ENCODE measurements at regions not wholly inside any gene's neighbourhood (a gene's known extent, or its start where the extent isn't known, plus 50 kb on each side); places are given as distances from the start of the nearest gene placed in this dataset.

GRCh38 chr13:84630476-84630875 is 748.2 kb upstream of the SLITRK1 start:
- TF ChIP-seq CTCF (IDR thresholded peaks at IDR 0.05; ENCODE audit: control extremely low read depth, extremely low read depth, low read depth, missing control alignments) = no peak
- DNase-seq (ENCODE audit: extremely low spot score) = no peak
- CTCF ChIA-PET = no interaction called here
- POLR2A ChIA-PET = no interaction called here

GRCh38 chr13:84616864-84617263 is 734.6 kb upstream of the SLITRK1 start:
- no peak for TF ChIP-seq CTCF (IDR thresholded peaks at IDR 0.05; ENCODE audit: control extremely low read depth, extremely low read depth, low read depth, missing control alignments)
- no peak for DNase-seq (ENCODE audit: extremely low spot score)
- ChIA-PET CTCF (interaction anchor here (2.2 kb wide), 1 partner anchor 11 kb away, joined by 4 read pairs; no protein-coding TSS in a partner anchor), POLR2A (no interaction called here)

GRCh38 chr13:84609716-84610115 is 727.4 kb upstream of the SLITRK1 start:
- no peak for DNase-seq (ENCODE audit: extremely low spot score)
- CTCF ChIA-PET = no interaction called here
- TF ChIP-seq CTCF (IDR thresholded peaks at IDR 0.05; ENCODE audit: control extremely low read depth, extremely low read depth, low read depth, missing control alignments) = no peak
- POLR2A ChIA-PET = no interaction called here

- ChIA-PET CTCF (interaction anchor here (1.8 kb wide), 1 partner anchor 12 kb away, joined by 5 read pairs; no protein-coding TSS in a partner anchor), POLR2A (no interaction called here)
- TF ChIP-seq CTCF (IDR thresholded peaks at IDR 0.05; ENCODE audit: control extremely low read depth, extremely low read depth, low read depth, missing control alignments) = no peak
- no peak for DNase-seq (ENCODE audit: extremely low spot score)
Observed at GRCh38 chr13:84607261-84608013, 725.2 kb upstream of the SLITRK1 start.

DNA sequence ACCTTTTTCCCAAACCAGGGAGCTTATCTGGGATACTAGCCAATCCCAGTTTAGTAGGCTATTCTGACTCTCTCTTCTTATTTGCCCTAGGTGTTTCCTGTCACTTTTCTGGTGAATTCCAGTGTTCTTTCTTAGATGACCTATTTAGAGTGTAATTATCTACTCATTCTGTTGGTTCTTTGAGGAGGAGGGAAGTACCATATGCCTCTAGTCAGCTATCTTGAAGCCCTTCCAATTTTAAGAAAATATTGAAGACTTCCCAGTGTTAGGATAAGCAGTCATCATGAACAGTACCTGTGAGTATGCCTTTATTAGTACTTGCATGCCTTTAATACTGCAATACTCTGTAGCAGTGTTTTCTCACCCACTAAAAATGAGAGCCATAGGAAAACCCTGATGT is 724.3 kb upstream of the SLITRK1 start:
- ChIA-PET CTCF (interaction anchor here (1.3 to 1.8 kb wide), 2 partner anchors 12 to 13 kb away, joined by 3 to 5 read pairs; no protein-coding TSS in a partner anchor), POLR2A (no interaction called here)
- no peak for DNase-seq (ENCODE audit: extremely low spot score)
- TF ChIP-seq CTCF (IDR thresholded peaks at IDR 0.05; ENCODE audit: control extremely low read depth, extremely low read depth, low read depth, missing control alignments) = no peak

GRCh38 chr13:84605927-84606326 is 723.7 kb upstream of the SLITRK1 start:
- ChIA-PET POLR2A (no interaction called here), CTCF (interaction anchor here (0.9 to 1.3 kb wide), 2 partner anchors 10 to 11 kb away, joined by 3 to 4 read pairs; no protein-coding TSS in a partner anchor)

More at GRCh38 chr13:84605927-84606326, 723.7 kb upstream of the SLITRK1 start:
- TF ChIP-seq CTCF (IDR thresholded peaks at IDR 0.05; ENCODE audit: control extremely low read depth, extremely low read depth, low read depth, missing control alignments) = no peak
- no peak for DNase-seq (ENCODE audit: extremely low spot score)

All from GM10248 (cell line).